NCI-H524 treated with DMSO at 0.1 percent for 48 hours (cell line): ENCODE measurements at regions not wholly inside any gene's neighbourhood (a gene's known extent, or its start where the extent isn't known, plus 50 kb on each side); places are given as distances from the start of the nearest gene placed in this dataset.

ENCODE experiments used
- DNase-seq: peaks from one replicate; lab custom pipeline; 2025; lab: John Stamatoyannopoulos, UW

DNA sequence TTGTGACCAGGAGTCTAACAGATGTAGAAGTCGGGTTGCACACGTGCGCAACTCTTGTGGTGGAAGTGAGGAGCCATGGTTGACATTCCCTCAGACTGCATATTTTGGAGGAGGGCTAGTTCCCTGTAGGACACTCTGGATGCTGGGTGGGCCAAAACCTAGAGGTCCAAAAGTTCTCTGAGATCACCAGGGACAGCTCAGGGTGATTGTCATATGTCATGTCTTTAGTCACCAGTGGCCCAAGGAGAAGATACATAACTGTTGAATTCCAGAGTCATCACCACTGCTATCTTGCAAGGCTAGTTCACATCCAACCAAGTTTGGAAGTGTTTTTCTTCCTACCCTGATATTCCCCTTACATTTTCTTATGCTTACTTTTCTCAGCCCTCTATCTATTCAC, 95.2 kb upstream of the C3orf80 start:
- no peak for DNase-seq

DNA sequence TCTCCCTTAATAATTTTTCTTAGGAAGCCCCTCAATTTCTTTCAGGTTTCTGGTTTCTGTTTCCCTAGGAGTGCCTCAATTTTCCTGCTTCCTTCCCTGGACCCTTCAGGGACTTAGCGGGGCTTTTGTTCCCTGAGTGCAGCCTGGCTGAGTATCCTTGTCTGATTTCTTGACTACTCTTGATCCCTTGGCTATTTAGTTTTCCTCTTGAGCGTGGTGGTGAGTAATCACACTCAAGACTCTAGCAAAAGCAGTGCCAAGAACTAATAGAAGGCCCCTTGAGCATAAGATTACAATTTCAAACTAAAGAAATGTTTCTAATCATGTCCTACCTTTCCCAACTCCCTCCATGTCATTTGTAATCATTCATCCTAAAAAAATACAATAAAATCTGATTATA, 94.3 kb upstream of the C3orf80 start:
- DNase-seq = no peak

DNA sequence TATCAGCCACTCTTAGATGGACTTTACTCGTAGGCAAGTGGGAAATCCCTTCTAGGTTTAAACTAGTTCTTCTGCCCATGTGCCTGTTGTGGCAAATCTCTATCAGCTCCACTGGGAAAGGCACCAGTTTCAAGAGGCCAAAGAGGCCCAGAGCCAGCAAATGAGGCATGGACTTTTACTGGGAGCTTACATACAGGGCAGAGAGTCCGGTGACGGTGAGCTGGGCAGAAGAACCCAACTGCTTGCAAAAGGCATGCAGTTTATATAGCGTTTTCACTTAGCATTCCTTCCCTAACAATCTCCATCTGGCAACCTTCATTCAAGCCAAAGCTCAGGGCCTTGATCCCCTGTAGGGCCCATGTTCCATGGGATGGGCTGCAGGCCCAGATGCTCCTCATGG, 93.0 kb upstream of the C3orf80 start:
- no peak for DNase-seq

DNA sequence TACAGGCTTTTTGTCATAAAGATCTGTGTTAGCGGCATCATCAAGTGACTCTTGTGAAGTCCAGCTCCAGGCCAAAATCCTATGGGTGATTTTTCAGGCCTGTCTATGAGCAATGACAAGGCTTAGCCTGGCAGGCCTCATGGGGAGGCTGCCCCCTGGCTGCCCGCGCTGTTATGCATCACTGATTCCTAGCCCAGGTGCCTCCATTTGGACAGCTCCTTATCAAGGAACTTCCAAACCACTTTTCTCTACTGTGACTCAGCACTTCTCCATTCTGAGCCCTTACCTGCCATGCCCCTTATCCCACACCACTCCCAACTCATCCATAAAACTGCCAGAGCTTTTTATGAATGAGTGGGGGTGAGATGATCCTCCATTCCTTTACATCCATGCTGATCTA, 91.5 kb upstream of the C3orf80 start:
- DNase-seq = no peak

DNA sequence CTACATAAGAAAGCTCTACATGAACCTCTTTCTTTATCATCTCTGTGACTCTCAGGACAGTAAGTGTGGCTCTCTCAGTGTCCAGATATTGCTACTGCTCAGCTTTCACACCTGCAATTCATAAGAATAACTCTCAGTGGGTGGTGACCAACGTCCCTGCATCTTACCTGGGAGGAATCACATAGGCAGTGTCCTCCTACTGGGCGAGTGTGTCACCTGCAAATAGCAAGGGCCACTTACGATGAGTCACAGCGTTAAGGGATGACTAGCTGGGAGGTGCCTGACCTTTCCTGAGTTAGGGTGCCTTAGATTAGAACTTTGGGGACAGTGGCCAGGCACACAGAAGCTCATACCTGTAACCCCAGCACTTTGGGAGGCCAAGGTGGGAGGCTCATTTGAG, 90.8 kb upstream of the C3orf80 start:
- no peak for DNase-seq

DNA sequence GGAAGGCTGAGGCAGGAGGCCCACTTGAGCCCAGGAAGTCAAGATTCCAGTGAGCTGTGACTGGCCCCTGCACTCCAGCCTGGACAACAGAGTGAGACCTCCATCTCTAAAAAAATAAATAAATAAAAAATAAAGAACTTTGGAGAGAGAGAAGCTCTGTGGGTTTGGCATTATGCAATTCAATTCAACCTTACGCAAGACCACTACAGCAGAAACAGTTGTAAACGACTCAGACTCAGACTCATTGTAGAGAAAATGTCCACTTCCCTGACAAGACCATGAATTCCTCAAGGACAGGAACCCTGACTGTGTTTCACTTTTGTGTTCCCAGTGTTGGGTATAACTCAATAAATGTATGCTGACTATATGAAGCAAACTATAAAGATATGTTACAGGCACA, 90.3 kb upstream of the C3orf80 start:
- DNase-seq = no peak

DNA sequence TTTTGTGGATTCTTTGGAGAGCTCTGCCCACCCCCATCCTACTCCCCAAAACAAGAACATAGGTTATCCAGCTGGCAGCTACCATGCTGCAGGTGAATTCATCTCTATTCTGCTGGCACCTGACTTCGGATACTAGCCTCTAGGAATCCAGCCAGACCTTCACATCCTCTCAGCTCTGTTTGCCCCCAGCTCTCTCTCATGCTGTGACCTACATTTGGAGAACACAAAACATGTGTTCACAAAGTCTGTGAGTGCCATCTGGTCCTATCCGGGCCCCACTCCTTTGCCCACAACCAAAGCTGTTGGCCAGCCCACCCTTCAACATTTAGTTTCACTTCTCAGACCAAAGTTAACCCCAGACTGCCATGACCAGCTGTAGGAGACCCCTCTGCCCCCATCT, 89.4 kb upstream of the C3orf80 start:
- DNase-seq = no peak

DNA sequence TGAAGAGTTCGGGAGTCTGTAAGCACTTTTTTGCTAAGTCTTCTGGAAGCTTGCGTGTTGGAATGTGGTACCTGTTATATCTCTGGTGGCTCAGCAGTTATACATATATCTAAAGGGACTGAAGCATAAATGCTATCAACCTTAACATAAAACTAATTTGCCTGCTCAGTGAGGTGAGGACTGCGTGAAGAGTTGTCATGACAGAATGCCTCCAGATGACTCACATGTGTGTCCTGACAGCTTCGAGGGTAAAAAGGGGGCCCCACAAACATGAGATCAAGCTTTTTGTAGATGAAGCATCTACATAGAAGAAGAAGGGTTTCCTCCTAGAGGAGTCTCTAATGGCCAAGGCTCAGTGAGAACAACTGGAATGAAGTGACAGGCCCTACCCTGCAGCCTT, 88.8 kb upstream of the C3orf80 start:
- no peak for DNase-seq

DNA sequence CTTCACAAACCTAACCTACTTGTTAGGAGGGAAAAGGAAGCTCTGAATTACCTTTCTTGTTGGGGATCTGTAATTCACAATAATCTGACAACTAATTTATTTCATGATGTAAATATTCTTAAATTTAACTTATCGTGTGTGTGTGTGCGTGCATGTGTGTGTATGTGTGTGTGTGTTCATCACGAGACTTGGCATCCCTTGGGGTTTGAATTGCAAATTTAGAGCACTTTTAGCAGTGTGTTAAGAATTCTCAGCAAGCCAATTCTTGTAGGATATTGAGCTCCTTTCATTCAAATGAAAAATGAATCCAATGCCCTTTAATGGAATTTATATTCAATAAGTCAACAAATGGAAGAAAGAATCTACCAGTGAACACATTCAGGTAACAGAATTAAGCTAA, 85.9 kb upstream of the C3orf80 start:
- no peak for DNase-seq

DNA sequence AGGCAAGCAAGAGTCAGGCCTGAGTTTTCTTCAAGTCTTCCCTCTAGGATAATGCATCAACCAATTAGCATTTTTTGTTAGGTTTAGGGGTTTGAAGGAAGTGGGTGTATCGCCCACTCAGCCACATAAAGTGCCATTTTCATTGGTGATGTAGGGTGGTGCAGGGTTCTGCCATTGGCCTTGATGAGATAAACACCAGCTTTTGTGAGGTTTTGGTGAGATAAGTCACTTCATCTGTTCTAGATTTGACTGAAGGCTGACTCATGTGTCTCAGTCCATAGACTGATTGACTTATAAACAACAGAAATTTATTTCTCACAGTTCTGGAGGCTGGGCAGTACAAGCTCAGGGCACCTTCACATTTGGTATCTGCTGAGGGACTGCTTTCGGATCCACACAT, 84.5 kb upstream of the C3orf80 start:
- DNase-seq = no peak

DNA sequence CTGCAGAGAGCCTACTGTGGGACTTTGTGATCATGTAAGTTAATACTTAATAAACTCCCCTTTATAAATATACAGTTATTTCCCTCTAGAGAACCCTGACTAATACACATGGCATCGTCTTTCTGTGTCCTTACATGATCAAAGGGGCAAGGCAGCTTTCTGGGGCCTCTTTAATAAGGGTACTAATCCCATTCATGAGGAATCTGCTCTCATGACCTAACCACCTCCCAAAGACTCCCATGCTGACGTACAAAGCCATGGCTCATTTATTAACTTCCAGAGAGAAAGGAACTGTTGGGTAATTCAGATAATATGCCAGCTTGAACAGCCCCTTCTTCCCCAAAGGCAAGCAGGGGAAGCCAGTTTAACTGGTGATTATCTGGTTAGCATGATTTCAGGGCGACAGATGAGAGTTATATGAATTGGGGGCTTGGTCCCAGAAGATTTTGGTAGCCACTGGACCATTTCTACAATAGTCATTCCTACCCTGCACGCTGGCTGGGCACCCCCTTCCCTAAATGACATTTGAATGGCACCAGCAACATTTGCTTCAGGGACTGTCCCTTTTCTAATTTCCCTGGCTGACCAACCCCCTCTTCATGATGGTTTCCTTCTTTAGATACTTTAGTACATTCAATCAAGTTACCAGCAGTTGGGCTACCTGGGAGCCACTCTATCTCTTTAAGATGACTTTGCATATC, 83.6 kb upstream of the C3orf80 start:
- no peak for DNase-seq

DNA sequence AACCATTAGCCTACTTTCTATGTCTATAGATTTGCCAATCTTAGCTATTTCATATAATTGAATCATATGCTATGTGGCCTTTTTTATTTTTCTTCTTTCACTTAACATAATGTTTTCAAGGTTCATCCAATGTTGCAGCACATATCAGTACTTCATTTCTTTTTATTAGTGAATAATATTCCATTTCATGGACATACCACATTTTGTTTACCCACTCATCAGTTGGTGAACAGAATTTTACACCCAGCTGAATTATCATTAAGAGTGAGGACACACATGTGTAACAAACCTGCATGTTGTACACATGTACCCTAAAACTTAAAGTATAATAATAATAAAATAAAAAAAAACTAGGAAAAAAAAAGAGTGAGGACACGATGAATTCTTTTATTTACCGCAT, 81.7 kb upstream of the C3orf80 start:
- DNase-seq = no peak

DNA sequence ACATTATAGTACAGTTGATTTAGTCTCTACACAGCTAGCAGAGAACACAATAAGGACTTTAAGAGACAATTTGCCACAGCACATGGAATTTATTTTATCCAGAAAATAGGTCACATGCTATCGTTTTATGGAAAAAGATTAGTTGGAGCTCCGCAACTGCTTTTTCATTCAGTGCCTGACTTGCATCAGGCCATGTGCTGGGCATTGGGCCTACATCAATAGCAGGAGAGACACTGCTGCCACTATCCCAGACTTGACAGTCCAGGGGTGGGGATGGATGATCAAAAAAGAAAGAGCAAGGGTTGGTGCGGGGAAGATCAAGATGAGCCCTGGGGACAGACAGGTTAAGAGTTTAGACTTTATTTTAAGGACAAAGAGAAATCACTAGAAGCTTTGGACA, 75.2 kb upstream of the C3orf80 start:
- no peak for DNase-seq

DNA sequence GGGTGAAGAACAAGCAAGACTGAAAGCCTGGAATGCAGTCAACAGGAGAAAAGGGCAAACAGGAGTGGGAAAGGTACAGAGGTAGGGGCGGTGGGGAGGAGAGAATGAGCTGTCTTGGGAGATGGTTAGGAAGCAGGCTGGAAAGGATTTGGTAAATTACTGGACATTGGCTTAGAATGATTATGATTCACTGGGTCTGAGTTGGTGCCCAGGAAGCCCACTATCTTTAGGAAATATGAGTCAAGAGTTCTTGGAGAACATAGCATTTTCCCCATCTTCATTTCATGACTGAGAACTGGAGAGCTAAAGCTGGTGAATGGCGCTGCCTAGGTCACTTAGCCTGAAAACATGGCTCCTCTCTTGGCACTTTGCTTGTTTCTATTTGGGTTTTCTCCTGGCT, 74.7 kb upstream of the C3orf80 start:
- DNase-seq = no peak

DNA sequence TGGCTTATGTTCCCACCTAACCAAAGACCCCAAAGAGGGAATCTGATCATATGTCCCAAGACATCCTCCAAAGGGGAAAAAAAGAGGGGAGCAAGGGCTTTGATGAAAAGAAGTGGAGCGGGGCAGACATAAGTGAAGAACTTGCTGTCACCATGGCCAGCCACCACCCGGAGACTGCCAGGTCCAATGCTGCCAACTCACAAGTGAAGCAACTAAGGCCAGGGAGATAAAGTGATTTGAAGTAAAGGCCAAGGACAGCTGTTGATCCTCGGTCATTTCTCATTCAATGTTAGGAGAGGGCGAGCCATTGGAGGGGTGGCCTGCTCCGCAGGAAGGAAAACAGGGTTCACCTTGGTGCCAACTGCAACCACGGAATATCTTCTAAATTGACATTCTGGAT, 72.6 kb upstream of the C3orf80 start:
- DNase-seq = no peak

DNA sequence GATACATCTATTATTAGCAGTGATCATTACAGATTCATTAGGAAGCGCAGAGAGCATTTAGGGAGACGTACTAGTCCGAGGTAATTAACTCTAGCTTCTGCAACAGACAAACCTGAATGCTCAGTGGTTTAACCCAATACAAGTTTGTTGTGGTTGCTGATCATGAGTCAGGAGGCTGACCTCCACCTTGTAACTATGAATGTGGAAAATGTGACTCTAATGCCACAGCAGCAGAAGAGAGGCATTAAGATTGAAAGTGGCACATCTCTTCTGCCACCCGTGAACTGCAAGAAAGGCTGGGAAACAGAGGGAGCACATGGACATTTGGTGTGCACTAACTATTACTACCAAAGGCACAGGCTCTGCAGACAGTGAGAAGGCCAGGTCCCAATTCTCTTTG, 71.2 kb upstream of the C3orf80 start:
- no peak for DNase-seq

DNA sequence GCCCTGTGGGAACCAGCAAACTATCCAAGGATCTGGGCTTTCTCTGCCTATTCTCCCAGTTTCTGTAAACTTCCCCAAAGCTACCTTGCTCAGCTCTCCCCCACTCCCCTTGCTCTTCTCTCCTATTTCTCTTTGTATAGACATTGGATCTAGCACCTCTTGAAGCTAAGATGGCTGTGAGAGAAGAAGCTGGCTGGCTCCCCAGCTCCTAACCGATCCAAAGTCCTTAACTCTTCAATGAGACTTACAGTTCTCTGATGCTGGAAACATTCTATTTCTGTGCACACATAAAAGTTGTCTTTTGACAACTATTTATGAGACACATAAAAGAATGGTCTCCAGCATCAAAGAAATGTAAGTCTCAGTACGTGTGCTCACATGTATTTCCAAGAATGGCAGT, 70.6 kb upstream of the C3orf80 start:
- no peak for DNase-seq

DNA sequence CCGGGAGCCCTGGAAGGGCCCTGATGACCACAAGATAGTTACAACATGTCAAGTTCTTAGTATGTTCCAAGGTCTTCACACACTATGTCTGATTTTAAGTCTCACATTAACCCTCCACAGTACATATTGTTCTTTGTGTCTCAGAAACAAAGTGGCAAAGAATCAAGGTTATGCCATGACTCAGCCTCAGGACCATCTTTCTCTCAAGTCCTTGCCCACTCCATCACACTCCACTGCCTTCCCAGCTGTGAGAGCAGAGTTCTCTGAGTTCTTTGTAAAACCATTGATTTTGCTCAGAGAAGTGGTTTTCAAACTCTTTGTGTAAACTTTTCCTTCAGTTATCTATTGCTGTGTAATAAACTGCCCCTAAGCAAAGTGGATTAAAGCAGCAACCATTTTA, 67.9 kb upstream of the C3orf80 start:
- DNase-seq = no peak

DNA sequence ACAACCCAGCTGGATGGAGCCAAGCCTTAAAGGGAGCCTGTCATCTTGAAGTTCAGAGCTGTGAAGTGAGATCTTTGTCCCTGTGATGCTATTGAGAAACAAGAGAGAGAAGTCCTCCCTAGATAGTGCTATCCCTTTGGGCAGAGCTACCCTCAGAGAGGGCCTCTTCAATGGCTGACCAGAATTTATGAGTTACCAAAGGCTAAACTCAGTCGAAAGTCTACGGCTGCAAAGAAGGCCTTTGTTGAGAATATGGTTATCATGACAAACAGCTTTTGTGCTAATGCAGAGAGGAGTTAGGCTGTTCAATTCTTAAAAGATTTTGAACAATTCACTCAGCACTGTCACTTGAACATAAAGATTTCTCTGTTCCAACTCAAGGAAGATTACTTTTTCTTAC, 65.9 kb upstream of the C3orf80 start:
- DNase-seq = no peak

DNA sequence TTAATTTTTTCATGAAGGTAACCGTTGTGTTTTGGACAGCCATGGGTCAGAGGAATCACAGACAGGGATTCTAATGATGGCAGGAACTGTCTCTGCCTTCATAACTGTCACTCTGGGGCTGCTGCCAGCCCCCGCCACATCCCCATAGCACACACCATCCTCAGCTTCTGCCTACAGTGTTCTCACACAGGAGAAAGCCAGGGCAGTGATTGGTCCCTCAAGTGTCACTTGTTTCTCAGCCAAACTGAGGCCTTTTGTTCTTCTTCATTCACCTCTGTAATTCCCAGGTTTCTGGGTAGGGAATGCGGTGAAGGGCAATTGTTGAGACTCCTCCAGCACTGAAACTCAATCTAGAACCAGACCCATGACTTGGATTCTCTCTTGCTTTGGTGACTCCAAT, 65.4 kb upstream of the C3orf80 start:
- no peak for DNase-seq

DNA sequence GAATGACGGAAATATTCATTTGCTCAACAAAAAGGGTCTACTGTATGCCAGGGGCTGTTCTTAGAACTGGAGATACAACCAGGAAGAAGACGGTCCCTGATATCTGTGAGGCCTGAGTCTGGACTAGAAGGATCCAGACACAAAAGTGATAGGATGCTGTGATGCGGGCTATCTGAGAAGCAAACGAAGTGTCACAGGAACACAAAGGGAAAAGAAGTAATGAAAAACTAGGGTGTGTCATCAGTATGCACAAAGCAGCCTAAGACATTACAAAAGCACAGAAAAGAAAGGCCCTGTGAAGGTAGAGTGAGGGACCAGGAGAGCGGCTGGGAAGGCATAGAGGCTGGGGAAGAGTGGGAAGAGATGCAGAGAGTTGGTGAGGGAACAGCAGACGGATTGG, 63.3 kb upstream of the C3orf80 start:
- DNase-seq = no peak

DNA sequence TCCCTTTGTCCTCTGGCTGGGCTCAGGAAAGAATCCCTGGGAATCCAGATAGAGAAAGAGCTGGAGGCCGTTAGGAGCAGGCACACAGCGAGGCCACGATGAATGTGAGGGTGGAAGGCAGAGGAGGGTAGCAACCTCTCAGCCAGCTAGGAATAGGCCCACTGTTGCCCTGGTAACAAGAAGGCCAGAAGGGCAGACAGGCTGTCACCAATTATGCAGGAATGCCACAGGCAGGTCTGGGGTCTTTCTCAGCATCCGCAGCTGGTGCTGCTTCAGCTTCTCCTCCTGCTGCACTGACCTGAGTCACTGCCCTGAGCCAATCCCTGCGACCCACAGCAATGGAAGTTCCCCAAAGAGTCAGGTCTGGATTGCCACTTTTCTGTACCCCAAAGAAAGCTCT, 62.8 kb upstream of the C3orf80 start:
- peak; percentile 79 for DNase-seq

DNA sequence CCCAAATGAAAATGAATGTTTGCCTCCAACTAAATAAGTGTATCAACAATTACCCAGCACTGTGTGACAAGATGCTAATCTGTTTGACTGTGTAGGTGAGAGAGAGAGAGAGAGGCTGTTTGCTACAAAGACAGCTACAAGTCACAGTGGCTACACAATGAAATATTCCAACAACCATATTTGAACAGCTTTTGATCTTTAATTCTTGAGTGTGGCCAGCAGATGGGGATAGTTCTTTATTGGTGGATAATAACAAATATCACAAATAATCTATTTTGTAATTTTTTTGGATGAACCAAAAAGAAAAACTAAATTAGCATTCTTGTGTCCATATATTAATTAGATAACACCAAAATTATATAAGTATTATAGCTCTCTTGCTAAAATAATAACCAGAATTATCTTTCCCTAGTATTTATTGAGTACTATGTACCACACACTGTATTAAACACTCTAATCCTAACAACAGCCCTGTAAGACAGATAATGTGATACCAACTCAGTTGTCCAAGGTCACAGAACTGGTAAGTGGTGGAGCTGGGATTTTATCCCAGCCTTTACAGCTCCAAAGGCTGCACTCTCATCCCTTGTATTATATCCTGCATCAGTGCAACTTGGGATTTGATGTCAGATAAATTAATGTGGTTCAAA, 61.9 kb upstream of the C3orf80 start:
- DNase-seq = no peak

DNA sequence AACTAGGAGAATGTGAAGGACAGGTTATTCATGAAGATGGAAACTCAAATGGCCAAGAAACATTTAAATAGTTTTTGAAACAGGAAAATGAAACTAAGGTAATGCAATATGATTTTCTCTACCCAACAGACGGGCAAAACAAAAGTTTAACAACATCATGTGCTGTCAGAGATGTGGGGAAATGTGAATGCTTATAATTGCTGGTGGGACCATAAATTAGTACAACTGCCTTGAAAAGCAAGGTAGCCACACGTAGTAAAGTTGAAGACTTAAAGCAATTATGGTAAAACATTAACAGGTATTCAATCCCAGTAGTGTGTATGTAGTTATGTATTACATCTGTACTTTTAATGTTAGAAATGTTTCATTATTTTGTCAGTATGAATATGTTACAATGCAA, 57.0 kb upstream of the C3orf80 start:
- DNase-seq = no peak
